Stomach (tissue), 8 donors: ENCODE measurements at regions not wholly inside any gene's neighbourhood (a gene's known extent, or its start where the extent isn't known, plus 50 kb on each side); places are given as distances from the start of the nearest gene placed in this dataset.

Experiments
- DNase-seq, 2 donors: peaks; one replicate each; pipeline versions ENCODE4 v3.0.0 to v3.0.0-alpha.2; 2013 to 2019
- H3K27ac ChIP-seq, 5 donors: fragments of 200-600 bp in 4 of 5; sonication (generic) in 4 of 5; one replicate each; pipeline ENCODE4 v1.5.1; 2013 to 2019; ENCODE audit warnings: mild to moderate bottlenecking in 1 of 5, moderate library complexity in 1 of 5
- H3K27me3 ChIP-seq, 3 donors: fragments of 200-600 bp; sonication (generic); one replicate each; pipeline ENCODE4 v1.5.1; 2017 to 2019; ENCODE audit warnings: mixed run types in 1 of 3
- H3K36me3 ChIP-seq, 4 donors: fragments of 200-600 bp; sonication (generic); 1 replicate in 3 of 4; 2 replicates in 1 of 4; pipeline ENCODE4 v1.5.1; 2016 to 2019
- H3K4me1 ChIP-seq, 4 donors: fragments of 200-600 bp; sonication (generic); one replicate each; pipeline ENCODE4 v1.5.1; 2016 to 2019
- H3K4me3 ChIP-seq, 4 donors: fragments of 200-600 bp; sonication (generic) in 3 of 4; one replicate each; pipeline ENCODE4 v1.5.1; 2016 to 2019; ENCODE audit warnings: mild to moderate bottlenecking in 1 of 4
- H3K9me3 ChIP-seq, 4 donors: fragments of 200-600 bp; sonication (generic); one replicate each; pipeline ENCODE4 v1.5.1; 2016 to 2019
- EP300 ChIP-seq: sonication (generic); formaldehyde crosslinking; IDR thresholded peaks from one replicate; pipeline ENCODE4 v1.6.1; 2017; ENCODE audit warnings: antibody characterized with exemption
- POLR2A ChIP-seq, 4 donors: fragments of 450-650 bp; IDR thresholded peaks; one replicate each; pipeline ENCODE4 v1.6.1; 2016; ENCODE audit warnings: antibody characterized with exemption in 4 of 4, control low read depth in 2 of 4, mild to moderate bottlenecking in 1 of 4, moderate library complexity in 1 of 4
- POLR2AphosphoS5 ChIP-seq, 3 donors: sonication (generic); formaldehyde crosslinking; IDR thresholded peaks; one replicate each; pipeline ENCODE4 v1.6.1; 2016; ENCODE audit warnings: antibody characterized with exemption in 3 of 3
- WGBS, 5 donors: extraction: QIAGEN DNeasy Blood & Tissue Kit in 3 of 5; methylation state at CpG; one replicate each; pipeline versions ENCODE4 v1.1.5 to v1.1.7; 2013 to 2018; 5-methylcytosine and 5-hydroxymethylcytosine counted together
- intact Hi-C: fragments of 100-400 bp; cut with DNase I; formaldehyde crosslinking; loops from one replicate; pipeline ENCODE4 v1.15.1; 2023; ENCODE audit warnings: low total_unique reads
- TF ChIP-seq, protein P1 (sequence below), 7 experiments: fragments of 450-650 bp in 4 of 7; fragments of 200-600 bp in 3 of 7; sonication (generic) in 3 of 7; IDR thresholded peaks; one replicate each; pipeline ENCODE4 v1.5.1; 2016 to 2019; ENCODE audit warnings: antibody characterized with exemption in 7 of 7, control low read depth in 2 of 7, mild to moderate bottlenecking in 1 of 7
- donor health status: healthy with polysubstance abuse.
- donor health status: Bipolar disorder and iron deficiency.
- donor health status: healthy.

- TF ChIP-seq POLR2AphosphoS5 (IDR thresholded peaks at IDR 0.05) (no peak), POLR2A (IDR thresholded peaks at IDR 0.05) (no peak), EP300 (no peak)
- TF ChIP-seq, protein P1, sequence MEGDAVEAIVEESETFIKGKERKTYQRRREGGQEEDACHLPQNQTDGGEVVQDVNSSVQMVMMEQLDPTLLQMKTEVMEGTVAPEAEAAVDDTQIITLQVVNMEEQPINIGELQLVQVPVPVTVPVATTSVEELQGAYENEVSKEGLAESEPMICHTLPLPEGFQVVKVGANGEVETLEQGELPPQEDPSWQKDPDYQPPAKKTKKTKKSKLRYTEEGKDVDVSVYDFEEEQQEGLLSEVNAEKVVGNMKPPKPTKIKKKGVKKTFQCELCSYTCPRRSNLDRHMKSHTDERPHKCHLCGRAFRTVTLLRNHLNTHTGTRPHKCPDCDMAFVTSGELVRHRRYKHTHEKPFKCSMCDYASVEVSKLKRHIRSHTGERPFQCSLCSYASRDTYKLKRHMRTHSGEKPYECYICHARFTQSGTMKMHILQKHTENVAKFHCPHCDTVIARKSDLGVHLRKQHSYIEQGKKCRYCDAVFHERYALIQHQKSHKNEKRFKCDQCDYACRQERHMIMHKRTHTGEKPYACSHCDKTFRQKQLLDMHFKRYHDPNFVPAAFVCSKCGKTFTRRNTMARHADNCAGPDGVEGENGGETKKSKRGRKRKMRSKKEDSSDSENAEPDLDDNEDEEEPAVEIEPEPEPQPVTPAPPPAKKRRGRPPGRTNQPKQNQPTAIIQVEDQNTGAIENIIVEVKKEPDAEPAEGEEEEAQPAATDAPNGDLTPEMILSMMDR (IDR thresholded peaks at IDR 0.05), result no peak
- intact Hi-C loops, result no loop called here
- H3K36me3 ChIP-seq, result no peaks in the 10 kb centered on the region
- no peak overlapping the region for H3K27ac ChIP-seq
- peaks cover 0 to 13% (median 5%) of the 10 kb centered on the region in 4 donors for H3K9me3 ChIP-seq
- H3K4me1 ChIP-seq, result no peaks in the 10 kb centered on the region
- H3K27me3 ChIP-seq, result no peaks in the 10 kb centered on the region
- 56 to 82% (median 60%) methylated on average over 1 of the region's 1 CpG for WGBS, 5 donors
- H3K4me3 ChIP-seq, result no peak overlapping the region
- no peak for DNase-seq
Observed at GRCh38 chr7:84729284-84729683, 457.6 kb downstream of the SEMA3D start.

DNA sequence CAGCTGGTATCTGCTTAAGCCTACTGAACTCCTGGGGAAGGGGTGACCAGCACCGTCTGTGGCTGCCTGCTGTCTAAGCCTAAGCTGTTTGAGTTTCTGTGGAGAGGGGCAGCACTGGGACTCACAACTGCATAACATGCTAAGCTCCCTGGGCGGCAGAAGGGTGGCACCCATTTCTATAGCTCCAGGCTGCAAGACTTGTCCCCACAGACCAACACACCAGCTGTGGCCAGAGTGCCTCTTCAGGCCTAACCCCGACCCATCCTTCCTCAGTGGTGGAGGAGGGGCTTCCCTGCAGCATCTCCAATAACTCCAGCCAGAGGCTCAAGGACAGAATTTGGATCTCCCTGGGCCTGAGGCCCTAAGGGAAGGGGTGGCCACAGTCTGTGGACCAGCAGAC lies 464.1 kb downstream of the SEMA3D start:
- 86 to 97% (median 93%) methylated on average over 3 of the region's 3 CpGs for WGBS, 5 donors
- Histone ChIP-seq H3K4me3 (no peak overlapping the region), H3K27me3 (no peaks in the 10 kb centered on the region), H3K27ac (no peak overlapping the region), H3K9me3 (peaks cover 0 to 4% (median 0%) of the 10 kb centered on the region in 4 donors), H3K4me1 (no peaks in the 10 kb centered on the region), H3K36me3 (no peaks in the 10 kb centered on the region)
- TF ChIP-seq, protein P1 (IDR thresholded peaks at IDR 0.05), result no peak
- no peak for TF ChIP-seq EP300
- TF ChIP-seq POLR2A (IDR thresholded peaks at IDR 0.05), result no peak
- no peak for TF ChIP-seq POLR2AphosphoS5 (IDR thresholded peaks at IDR 0.05)
- intact Hi-C loops, result no loop called here
- no peak for DNase-seq

- Histone ChIP-seq H3K27ac (no peak overlapping the region), H3K9me3 (no peaks in the 10 kb centered on the region), H3K4me1 (no peaks in the 10 kb centered on the region), H3K4me3 (no peak overlapping the region), H3K36me3 (no peaks in the 10 kb centered on the region), H3K27me3 (no peaks in the 10 kb centered on the region)
- 86 to 94% (median 91%) methylated on average over 3 of the region's 3 CpGs for WGBS, 5 donors
- TF ChIP-seq POLR2AphosphoS5 (IDR thresholded peaks at IDR 0.05), result no peak
- TF ChIP-seq, protein P1 (IDR thresholded peaks at IDR 0.05), result no peak
- no peak for TF ChIP-seq EP300
- TF ChIP-seq POLR2A (IDR thresholded peaks at IDR 0.05), result no peak
- intact Hi-C loops, result no loop called here
- DNase-seq, result no peak
Observed at GRCh38 chr7:84722086-84722485, 464.8 kb downstream of the SEMA3D start.

GRCh38 chr7:84720456-84721097 lies 466.3 kb downstream of the SEMA3D start:
- Histone ChIP-seq H3K36me3 (no peaks in the 10 kb centered on the region), H3K4me3 (no peak overlapping the region), H3K27me3 (no peaks in the 10 kb centered on the region), H3K4me1 (no peaks in the 10 kb centered on the region), H3K27ac (no peak overlapping the region), H3K9me3 (no peaks in the 10 kb centered on the region)
- intact Hi-C loops, result no loop called here
- DNase-seq, result no peak
- TF ChIP-seq EP300 (no peak), POLR2A (IDR thresholded peaks at IDR 0.05) (no peak), POLR2AphosphoS5 (IDR thresholded peaks at IDR 0.05) (no peak)
- TF ChIP-seq, protein P1 (IDR thresholded peaks at IDR 0.05), result no peak
